ENCODE measurements at regions not wholly inside any gene's neighbourhood (a gene's known extent, or its start where the extent isn't known, plus 50 kb on each side); places are given as distances from the start of the nearest gene placed in this dataset.

- TF ChIP-seq MAFK (IDR thresholded peaks at IDR 0.05; ENCODE audit: low read depth, low read length) (no peak), ATF2 (IDR thresholded peaks at IDR 0.05; ENCODE audit: low read length) (no peak)
Measured at GRCh38 chr13:75932636-75933035, 296.5 kb downstream of the LMO7 start (continued).

Measured in H1 (cell line).